DMS53 (cell line): ENCODE measurements at regions not wholly inside any gene's neighbourhood (a gene's known extent, or its start where the extent isn't known, plus 50 kb on each side); places are given as distances from the start of the nearest gene placed in this dataset.
A peak's percentile ranks its signal among the peaks of the same experiment; 100 is the strongest.

Experiments
- DNase-seq: peaks from one replicate; lab custom pipeline; 2025; lab: John Stamatoyannopoulos, UW

- no peak for DNase-seq
Measured at GRCh38 chr3:105022813-105023212, 343.9 kb upstream of the ALCAM start.

DNA sequence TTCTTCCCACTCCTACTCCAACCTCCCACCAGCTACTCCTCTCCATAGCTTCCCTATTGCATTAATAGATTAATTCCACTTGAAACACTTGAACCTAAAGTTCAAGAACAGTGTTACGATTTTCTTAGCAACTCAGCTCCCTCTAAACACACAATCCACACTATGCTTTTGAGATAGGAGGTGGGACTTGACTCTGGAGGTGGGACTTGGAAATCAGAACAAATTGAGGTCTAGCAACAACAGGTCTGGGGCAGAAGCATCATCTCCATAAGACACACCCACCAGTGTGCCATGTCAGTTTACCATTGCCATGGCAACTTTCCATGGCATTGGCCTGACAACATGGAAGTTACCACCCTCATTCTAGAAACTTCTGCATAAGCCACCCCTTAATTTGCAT lies 336.5 kb upstream of the ALCAM start:
- DNase-seq: no peak

- DNase-seq: peak; percentile 81
Measured at GRCh38 chr3:105032541-105032940, 334.2 kb upstream of the ALCAM start.

DNA sequence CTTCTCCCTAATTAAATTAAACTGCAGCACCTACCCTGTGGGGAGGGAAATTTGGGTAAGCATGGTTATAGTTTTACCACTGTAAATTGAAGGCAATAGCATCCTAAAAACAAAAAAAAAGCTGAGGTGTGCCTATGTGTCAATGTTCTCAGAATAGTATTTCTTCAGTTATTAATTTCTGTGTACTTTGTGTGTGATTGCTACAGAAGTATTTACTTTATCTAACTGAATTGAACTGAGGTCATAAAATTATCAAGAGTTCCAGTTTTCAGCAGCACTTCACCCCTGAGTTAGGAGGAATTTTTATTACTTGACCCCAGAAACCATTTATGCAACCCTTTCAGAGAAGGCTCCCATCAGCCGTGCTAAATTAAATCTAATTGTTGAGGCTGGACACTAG lies 333.6 kb upstream of the ALCAM start:
- DNase-seq: no peak

- DNase-seq: no peak
Measured at GRCh38 chr3:105039004-105039403, 327.7 kb upstream of the ALCAM start.

- DNase-seq: peak; percentile 5
Measured at GRCh38 chr3:105040026-105040622, 326.6 kb upstream of the ALCAM start.

- DNase-seq: no peak
Measured at GRCh38 chr3:105042586-105042985, 324.1 kb upstream of the ALCAM start.

DNA sequence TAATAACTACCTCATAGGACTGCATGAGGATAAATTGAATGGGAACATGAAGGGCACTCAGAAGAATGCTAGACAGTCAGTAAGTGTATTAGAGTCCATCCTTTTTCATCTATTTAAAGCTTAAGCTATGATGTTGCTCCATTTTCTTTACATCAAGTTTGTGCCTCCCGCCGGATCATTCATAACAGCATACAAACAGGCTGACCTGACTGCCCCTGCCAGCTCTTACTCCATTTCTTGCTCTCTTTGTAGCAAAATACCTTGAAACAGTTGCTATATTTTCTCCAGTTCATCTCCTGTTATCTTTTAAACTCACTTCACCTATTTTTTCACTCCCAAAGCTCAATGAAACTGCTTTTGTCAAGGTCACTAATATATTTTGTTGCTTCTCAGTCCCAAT lies 315.6 kb upstream of the ALCAM start:
- DNase-seq: no peak

- no peak for DNase-seq
Measured at GRCh38 chr3:105051972-105052371, 314.7 kb upstream of the ALCAM start.

GRCh38 chr3:105062853-105063252 lies 303.9 kb upstream of the ALCAM start:
- peak; percentile 39 for DNase-seq

DNA sequence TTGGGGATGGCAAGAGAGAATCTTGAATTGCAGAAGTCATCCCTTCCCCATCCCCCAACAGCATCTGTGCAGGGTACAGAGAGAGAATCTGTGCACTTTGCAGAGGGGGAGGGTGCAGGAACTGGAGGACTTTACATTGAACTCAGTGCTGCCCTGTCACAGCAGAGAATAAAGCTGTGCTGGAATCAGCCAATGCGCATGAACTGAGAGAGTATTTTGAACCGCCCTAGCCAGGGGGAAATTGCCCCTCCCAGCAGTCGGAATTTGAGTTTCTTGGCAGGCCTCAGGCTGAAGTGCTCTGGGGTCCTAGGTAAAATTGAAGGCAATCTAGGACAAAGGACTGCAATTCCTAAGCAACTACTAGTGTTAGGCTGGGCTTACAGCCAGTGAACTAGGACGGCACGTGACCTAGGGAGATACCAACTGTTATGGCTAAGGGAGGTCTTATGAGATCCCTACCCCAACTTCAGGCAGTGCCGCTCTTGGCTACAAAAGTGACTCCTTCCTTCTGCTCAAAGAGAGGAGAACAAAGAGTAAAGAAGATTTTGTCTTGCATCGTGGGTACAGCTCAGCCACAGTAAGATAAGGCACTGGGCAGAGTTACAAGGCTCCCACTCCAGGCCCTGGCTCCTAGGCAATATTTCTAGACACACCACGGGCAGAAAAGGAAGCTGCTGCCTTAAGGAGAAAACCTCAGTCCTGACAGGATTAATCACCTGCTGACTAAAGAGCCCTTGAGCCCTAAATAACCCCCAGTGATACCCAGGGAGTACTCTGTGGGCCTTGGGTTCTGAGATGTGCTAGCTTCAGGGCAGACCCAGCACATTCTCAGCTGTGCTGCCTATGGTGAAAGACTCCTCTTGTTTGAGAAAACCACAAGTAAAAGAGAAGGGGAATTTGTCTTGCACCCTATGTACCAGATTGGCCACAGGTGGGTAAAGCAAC lies 300.5 kb upstream of the ALCAM start:
- DNase-seq: no peak

- DNase-seq: no peak
Measured at GRCh38 chr3:105067361-105067760, 299.3 kb upstream of the ALCAM start.

GRCh38 chr3:105077060-105077822 lies 289.5 kb upstream of the ALCAM start:
- no peak for DNase-seq

GRCh38 chr3:105083945-105084344 lies 282.8 kb upstream of the ALCAM start:
- DNase-seq: no peak

DNA sequence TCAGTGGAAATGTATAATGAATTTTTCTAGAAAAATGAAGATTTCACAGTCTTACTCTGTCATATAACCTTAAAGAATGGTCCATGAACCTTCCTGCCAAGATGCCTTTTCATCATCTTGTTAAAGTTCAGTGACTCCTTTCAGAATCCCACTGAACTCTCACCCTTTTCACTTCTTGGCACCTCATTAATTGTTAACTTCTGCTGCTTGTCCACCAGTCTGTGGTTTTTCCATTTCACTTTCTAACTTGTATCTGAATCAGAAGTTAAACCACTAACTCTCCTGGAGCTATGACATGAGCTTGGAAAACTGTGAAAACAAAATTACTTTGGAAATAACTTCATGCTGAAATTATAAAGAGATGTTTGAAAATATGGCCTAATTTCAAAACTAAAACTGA lies 281.2 kb upstream of the ALCAM start:
- DNase-seq: no peak

DNA sequence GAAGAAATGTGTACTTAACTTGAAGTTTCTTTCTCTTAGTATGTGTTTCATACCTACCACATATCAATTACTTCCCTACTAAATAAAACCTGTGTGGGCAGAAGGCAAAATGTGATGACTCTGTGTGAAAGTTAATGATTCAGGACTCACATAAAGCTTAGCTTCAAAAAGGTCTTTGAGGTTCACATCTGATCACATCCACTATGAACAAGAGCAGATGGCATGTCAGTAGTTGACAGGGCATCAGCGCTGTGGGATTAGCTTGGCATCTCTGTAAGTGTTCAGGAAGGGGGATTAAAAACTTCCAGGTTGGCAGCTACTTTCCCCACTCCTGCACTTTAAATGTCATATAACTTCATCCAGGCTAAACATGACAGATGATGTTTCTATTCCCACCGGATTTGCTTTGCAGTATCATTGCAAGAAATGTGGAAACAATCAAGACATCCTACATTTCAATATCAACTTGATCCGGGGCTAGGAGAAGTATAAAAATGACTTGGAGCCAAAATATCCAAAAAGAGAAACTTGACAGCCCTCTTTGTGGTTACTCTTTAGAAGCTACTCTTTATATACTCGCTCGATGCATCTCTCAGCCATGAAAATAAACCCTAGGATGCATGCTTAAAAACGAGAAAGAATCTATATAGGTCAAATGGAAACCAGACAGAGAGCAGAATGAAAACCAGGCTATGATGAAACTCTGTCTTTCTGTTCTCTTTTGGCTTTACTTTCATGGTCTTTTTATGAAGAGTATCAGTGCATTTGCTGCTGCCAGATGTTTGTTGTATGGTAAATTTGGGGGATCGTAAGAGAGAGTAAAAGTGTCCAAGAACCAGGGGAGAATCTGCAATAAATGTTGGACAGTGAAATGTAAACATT lies 273.1 kb upstream of the ALCAM start:
- DNase-seq: no peak

DNA sequence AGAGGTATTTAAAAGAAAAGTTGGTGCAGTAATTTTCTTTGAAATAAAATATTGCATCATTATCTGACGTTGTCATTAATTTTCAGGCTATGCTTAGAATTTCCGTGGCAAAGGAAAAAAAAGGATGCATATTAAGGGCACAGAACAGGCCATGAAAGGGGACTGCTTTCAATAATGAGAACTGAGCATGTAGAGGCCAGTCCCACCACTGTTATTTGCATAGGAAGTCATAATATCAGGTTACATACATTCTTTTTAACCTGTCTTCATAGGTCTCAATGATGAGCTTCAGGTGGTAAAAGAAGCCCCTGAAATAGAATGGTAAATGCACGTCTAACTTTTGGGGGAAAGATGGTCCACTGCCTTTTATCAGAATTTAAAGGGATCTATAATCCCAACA lies 272.1 kb upstream of the ALCAM start:
- peak; percentile 1 for DNase-seq

- DNase-seq: no peak
Measured at GRCh38 chr3:105096071-105096470, 270.6 kb upstream of the ALCAM start.

DNA sequence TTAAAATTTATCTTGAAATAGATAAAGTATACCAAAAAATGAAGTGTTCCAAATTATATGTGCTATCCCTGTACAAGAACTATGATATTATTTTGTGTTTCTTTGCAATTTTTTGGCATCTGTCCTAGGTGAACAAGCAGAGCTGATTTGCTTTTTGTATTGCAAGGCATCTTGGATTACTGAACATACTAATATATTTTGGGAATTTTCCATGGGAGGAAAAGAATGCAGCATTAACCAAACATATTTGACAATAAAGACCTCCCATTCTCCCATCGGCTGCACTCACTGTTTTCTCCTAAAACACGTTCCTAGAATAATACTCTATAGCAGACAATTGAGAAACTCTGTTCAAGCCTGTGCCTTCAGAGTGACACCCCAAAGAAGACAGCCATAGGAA lies 265.1 kb upstream of the ALCAM start:
- DNase-seq: no peak

- no peak for DNase-seq
Measured at GRCh38 chr3:105103139-105103538, 263.6 kb upstream of the ALCAM start.

GRCh38 chr3:105108823-105109222 lies 257.9 kb upstream of the ALCAM start:
- no peak for DNase-seq

DNA sequence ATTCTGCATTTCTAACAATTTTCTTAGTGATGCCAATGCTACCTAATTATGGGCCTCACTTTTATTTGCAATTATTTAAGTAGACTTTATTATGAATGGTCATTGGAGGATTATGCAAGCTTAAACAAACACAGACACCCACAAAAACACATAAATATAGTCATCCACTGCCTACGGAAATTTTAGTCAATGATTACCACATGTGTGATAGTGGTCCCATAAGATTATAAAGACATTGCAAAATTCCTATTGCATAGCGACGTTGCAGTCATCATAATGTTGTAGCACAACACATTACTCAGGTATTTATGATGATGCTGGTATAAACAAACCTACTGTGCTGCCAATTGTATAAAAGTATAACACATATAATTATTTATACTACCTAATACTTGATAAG lies 247.8 kb upstream of the ALCAM start:
- DNase-seq: no peak
